ENCODE measurements at regions not wholly inside any gene's neighbourhood (a gene's known extent, or its start where the extent isn't known, plus 50 kb on each side); places are given as distances from the start of the nearest gene placed in this dataset.
"Not testable (repeated sequence)": the region's sequence is repeated elsewhere in the genome, so short reads cannot be mapped to it uniquely, and the experiment has no call there.

GRCh38 chr1:4072481-4073153 lies 172.5 kb upstream of the C1orf174 start:
- no peak for DNase-seq

GRCh38 chr1:4075436-4076225 lies 175.6 kb upstream of the C1orf174 start:
- DNase-seq: no peak

- DNase-seq: no peak
Observed at GRCh38 chr1:4076346-4076745, 176.3 kb upstream of the C1orf174 start.

- not testable (repeated sequence) for DNase-seq
Observed at GRCh38 chr1:4078091-4078962, 178.3 kb upstream of the C1orf174 start.

- DNase-seq: no peak
Observed at GRCh38 chr1:4079815-4080214, 179.7 kb upstream of the C1orf174 start.

GRCh38 chr1:4081806-4082711 lies 182.0 kb upstream of the C1orf174 start:
- no peak for DNase-seq

- no peak for DNase-seq
Observed at GRCh38 chr1:4083231-4084047, 183.4 kb upstream of the C1orf174 start.

- DNase-seq: no peak
Observed at GRCh38 chr1:4084048-4084431, 184.0 kb upstream of the C1orf174 start.

- no peak for DNase-seq
Observed at GRCh38 chr1:4084446-4084845, 184.4 kb upstream of the C1orf174 start.

GRCh38 chr1:4084896-4085295 lies 184.8 kb upstream of the C1orf174 start:
- no peak for DNase-seq

- DNase-seq: no peak
Observed at GRCh38 chr1:4085546-4085945, 185.5 kb upstream of the C1orf174 start.

- no peak for DNase-seq
Observed at GRCh38 chr1:4086085-4086850, 186.2 kb upstream of the C1orf174 start.

GRCh38 chr1:4086921-4087320 lies 186.8 kb upstream of the C1orf174 start:
- DNase-seq: no peak

GRCh38 chr1:4087530-4088420 lies 187.7 kb upstream of the C1orf174 start:
- no peak for DNase-seq

- DNase-seq: no peak
Observed at GRCh38 chr1:4088676-4089075, 188.6 kb upstream of the C1orf174 start.

- no peak for DNase-seq
Observed at GRCh38 chr1:4089421-4090175, 189.5 kb upstream of the C1orf174 start.

- no peak for DNase-seq
Observed at GRCh38 chr1:4090556-4090955, 190.5 kb upstream of the C1orf174 start.

GRCh38 chr1:4090976-4091660 lies 191.0 kb upstream of the C1orf174 start:
- DNase-seq: no peak
